ENCODE measurements at regions not wholly inside any gene's neighbourhood (a gene's known extent, or its start where the extent isn't known, plus 50 kb on each side); places are given as distances from the start of the nearest gene placed in this dataset.

DNA sequence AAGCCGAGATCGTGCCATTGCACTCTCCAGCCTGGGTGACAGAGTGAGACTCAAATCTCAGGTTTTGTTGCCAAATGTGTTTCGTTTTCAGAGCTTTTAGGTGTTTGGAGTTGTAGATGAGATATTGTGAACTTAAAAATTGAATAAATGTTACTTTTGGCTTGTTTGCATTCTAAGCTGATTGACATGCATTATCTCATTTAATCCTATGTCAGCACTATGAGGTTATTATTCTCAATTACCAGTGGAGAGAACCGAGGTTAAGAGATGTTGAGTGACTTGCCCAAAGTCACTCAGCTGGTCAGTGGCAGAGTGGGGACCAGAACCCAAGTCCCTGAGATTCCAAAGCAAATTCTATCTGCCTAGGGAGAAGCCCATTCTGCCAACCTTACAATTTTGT lies 72.6 kb upstream of the PIM1 start:
- no peak for DNase-seq
- H3K9me3 Mint-ChIP-seq (ENCODE audit: low read depth) = no peaks in the 10 kb centered on the region
- no peaks in the 10 kb centered on the region for H3K36me3 Mint-ChIP-seq
- no peak overlapping the region for H3K4me3 Mint-ChIP-seq
- CTCF ChIA-PET = interaction anchor here (1.4 kb wide), 1 partner anchor 79 kb away, joined by 3 read pairs; no protein-coding TSS in a partner anchor
- peaks cover 29% of the 10 kb centered on the region for H3K4me1 Mint-ChIP-seq
- no peaks in the 10 kb centered on the region for H3K27me3 Mint-ChIP-seq
- no peak for ATAC-seq
- no peak overlapping the region for H3K27ac Mint-ChIP-seq

DNA sequence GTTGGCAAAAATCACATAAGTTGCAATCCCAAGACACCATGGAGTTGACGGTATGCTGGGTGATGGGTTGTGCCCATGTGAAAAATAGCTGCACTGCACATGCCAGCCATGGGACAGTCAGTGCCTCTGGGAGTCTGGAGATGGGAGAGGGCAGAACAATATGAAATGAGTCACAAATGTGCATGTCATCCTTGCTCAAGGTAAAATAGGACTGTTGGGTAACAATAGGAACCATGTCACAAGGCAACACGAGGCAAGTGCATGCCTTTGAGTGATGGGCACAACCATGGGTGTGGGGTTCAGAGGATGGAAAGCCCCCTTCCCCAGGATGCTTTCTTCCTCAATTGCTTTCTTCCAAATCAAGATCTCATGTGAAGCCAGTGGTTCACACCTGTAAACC lies 70.5 kb upstream of the PIM1 start:
- Mint-ChIP-seq H3K9me3 (ENCODE audit: low read depth) (no peaks in the 10 kb centered on the region), H3K27ac (no peak overlapping the region), H3K4me1 (peaks cover 31% of the 10 kb centered on the region), H3K4me3 (no peak overlapping the region), H3K27me3 (no peaks in the 10 kb centered on the region), H3K36me3 (no peaks in the 10 kb centered on the region)
- ATAC-seq (no peak), DNase-seq (no peak)
- CTCF ChIA-PET = interaction anchor here (1.3 kb wide), 1 partner anchor 247 kb away, joined by 3 read pairs; no protein-coding TSS in a partner anchor

GRCh38 chr6:37100745-37101144 lies 69.2 kb upstream of the PIM1 start:
- Mint-ChIP-seq H3K4me1 (peaks cover 38% of the 10 kb centered on the region), H3K36me3 (no peaks in the 10 kb centered on the region), H3K4me3 (no peak overlapping the region), H3K27ac (no peak overlapping the region), H3K9me3 (ENCODE audit: low read depth) (no peaks in the 10 kb centered on the region), H3K27me3 (no peaks in the 10 kb centered on the region)
- DNase-seq (no peak), ATAC-seq (no peak)
- CTCF ChIA-PET = interaction anchor here (1.3 to 2.9 kb wide), 2 partner anchors 49 to 248 kb away, joined by 3 to 21 read pairs; no protein-coding TSS in a partner anchor

DNA sequence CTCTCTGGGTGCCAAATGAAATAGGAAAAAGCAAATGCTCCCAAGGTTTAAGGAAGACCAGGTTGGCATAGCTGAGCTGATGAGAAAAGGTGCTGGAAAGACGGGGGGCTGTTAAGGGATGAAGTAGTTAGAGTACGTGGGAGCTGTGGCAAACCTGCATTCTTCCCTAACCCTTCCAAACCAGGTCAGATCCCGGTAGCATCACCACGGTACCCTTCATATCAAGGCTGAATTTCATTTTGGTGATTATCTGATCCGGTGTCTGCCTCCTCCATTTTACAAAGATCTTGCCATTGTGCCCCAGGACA lies 68.0 kb upstream of the PIM1 start:
- CTCF ChIA-PET = interaction anchor here (0.6 to 2.9 kb wide), 7 partner anchors 9 to 108 kb away, joined by 3 to 21 read pairs (median 4); no protein-coding TSS in a partner anchor
- Mint-ChIP-seq H3K27ac (peak overlapping the region; percentile 72), H3K4me1 (peaks cover 45% of the 10 kb centered on the region), H3K36me3 (no peaks in the 10 kb centered on the region), H3K9me3 (ENCODE audit: low read depth) (no peaks in the 10 kb centered on the region), H3K27me3 (no peaks in the 10 kb centered on the region), H3K4me3 (peak overlapping the region; percentile 16)
- DNase-seq (no peak), ATAC-seq (no peak)

GRCh38 chr6:37102299-37103168 lies 67.4 kb upstream of the PIM1 start:
- Mint-ChIP-seq H3K27me3 (no peaks in the 10 kb centered on the region), H3K4me3 (peak overlapping the region; percentile 65), H3K27ac (peak overlapping the region; percentile 75), H3K9me3 (ENCODE audit: low read depth) (no peaks in the 10 kb centered on the region), H3K4me1 (peaks cover 50% of the 10 kb centered on the region), H3K36me3 (no peaks in the 10 kb centered on the region)
- DNase-seq = peak; percentile 83
- ATAC-seq = peak; percentile 89
- CTCF ChIA-PET = interaction anchor here (0.6 to 2.9 kb wide), 10 partner anchors 8 to 108 kb away, joined by 3 to 21 read pairs (median 4); no protein-coding TSS in a partner anchor

DNA sequence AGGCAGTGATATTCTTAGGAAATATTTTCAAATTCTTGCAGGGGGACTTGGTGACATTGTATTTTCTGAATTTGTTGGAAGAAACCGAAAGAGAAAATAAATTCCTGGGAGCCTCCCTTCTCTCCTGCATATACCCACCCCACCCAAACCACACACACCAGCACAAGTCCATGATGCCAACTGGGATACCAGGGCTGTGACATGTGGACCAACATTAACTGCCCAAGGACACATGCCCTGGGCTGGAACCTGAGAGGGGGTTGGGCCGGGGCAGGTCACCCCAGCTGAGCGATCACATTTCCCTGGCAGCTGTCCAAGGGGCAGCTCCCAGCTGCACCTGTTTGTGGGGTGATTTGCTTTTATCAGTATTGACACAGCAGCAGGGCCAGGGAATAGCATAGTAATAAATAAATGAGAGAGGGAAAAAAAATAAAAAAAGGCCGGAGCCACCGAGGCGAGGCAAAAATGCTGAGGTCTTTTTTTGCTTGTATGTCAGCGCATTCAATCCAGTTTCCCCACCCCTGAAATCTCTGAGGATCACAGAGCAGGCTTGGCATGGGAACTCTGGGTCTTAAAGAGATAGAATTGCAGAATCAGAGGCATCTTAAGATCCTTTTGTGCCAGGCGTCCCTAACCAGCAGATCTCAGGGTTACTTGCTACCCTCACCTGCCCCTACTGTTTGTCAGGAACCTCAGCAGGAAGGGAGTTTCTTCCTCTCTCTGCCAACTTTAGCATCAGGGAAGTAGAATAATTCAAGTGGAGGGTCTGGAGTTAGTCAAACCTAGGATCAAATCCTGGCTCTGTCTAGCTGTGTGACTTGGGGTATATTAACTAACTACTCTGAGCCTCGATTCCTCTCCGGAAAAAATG lies 66.5 kb upstream of the PIM1 start:
- peak overlapping the region; percentile 65 for H3K4me3 Mint-ChIP-seq
- ATAC-seq = no peak
- CTCF ChIA-PET = interaction anchor here (0.8 to 2.9 kb wide), 7 partner anchors 7 to 86 kb away, joined by 3 to 21 read pairs (median 4); no protein-coding TSS in a partner anchor

DNA sequence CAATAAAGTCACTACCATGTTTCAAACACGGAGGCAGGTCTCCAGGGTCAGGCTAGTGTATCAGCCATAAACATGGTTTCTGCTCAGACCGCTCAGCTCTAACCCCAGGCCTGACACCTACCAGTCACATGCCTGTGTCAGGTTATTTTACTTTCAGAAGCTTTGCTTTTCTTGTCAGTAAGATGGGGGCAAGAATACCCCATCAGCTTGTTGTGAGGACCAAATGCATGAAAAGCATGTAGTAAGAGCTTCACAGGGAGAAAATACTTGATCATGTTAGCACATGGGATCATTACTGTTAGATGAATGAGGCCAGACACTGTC lies 65.2 kb upstream of the PIM1 start:
- no peak overlapping the region for H3K27ac Mint-ChIP-seq
- no peak overlapping the region for H3K4me3 Mint-ChIP-seq
- no peaks in the 10 kb centered on the region for H3K9me3 Mint-ChIP-seq (ENCODE audit: low read depth)
- peaks cover 62% of the 10 kb centered on the region for H3K4me1 Mint-ChIP-seq
- DNase-seq = no peak
- CTCF ChIA-PET = interaction anchor here (1.1 to 2.1 kb wide), 4 partner anchors 9 to 83 kb away, joined by 3 to 10 read pairs (median 6); no protein-coding TSS in a partner anchor
- no peak for ATAC-seq
- no peaks in the 10 kb centered on the region for H3K36me3 Mint-ChIP-seq
- H3K27me3 Mint-ChIP-seq = no peaks in the 10 kb centered on the region

More for the DNA sequence above, 66.5 kb upstream of the PIM1 start:
- H3K27ac Mint-ChIP-seq = peak overlapping the region; percentile 75
- H3K9me3 Mint-ChIP-seq (ENCODE audit: low read depth) = no peaks in the 10 kb centered on the region
- no peak for DNase-seq
- peaks cover 50% of the 10 kb centered on the region for H3K4me1 Mint-ChIP-seq
- no peaks in the 10 kb centered on the region for H3K36me3 Mint-ChIP-seq
- no peaks in the 10 kb centered on the region for H3K27me3 Mint-ChIP-seq

- Mint-ChIP-seq H3K27ac (peak overlapping the region; percentile 50), H3K4me3 (no peak overlapping the region), H3K4me1 (peaks cover 68% of the 10 kb centered on the region), H3K9me3 (ENCODE audit: low read depth) (no peaks in the 10 kb centered on the region), H3K36me3 (no peaks in the 10 kb centered on the region), H3K27me3 (no peaks in the 10 kb centered on the region)
- CTCF ChIA-PET = interaction anchor here (1.1 to 2.1 kb wide), 4 partner anchors 9 to 84 kb away, joined by 3 to 10 read pairs (median 6); no protein-coding TSS in a partner anchor
- DNase-seq (no peak), ATAC-seq (no peak)
Measured at GRCh38 chr6:37105148-37106050, 64.6 kb upstream of the PIM1 start.

GRCh38 chr6:37106051-37106363 lies 63.9 kb upstream of the PIM1 start:
- Mint-ChIP-seq H3K4me3 (no peak overlapping the region), H3K4me1 (peaks cover 72% of the 10 kb centered on the region), H3K27me3 (no peaks in the 10 kb centered on the region), H3K9me3 (ENCODE audit: low read depth) (no peaks in the 10 kb centered on the region), H3K36me3 (no peaks in the 10 kb centered on the region), H3K27ac (no peak overlapping the region)
- no peak for ATAC-seq
- no peak for DNase-seq
- CTCF ChIA-PET = interaction anchor here (1.4 to 2.1 kb wide), 3 partner anchors 22 to 84 kb away, joined by 3 to 10 read pairs (median 4); no protein-coding TSS in a partner anchor

DNA sequence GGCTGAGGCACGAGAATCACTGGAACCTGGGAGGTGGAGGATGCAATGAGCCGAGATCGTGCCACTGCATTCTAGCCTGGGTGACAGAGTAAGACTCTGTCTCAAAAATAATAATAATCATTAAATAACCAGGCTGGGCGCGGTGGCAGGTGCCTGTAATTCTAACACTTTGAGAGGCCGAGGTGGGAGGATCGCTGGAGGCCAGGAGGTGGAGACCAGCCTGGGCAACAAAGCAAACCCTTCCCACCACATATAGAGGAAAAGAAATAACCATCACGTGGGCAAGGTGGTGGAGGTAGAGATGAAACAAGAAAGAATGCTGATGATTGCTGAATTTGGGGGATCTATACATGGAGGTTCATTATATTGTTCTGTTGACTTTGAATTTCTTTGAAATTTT lies 63.4 kb upstream of the PIM1 start:
- ATAC-seq (no peak), DNase-seq (no peak)
- no peak overlapping the region for H3K27ac Mint-ChIP-seq
- H3K9me3 Mint-ChIP-seq (ENCODE audit: low read depth) = no peaks in the 10 kb centered on the region
- no peak overlapping the region for H3K4me3 Mint-ChIP-seq
- H3K4me1 Mint-ChIP-seq = peaks cover 76% of the 10 kb centered on the region
- no peaks in the 10 kb centered on the region for H3K36me3 Mint-ChIP-seq
- no peaks in the 10 kb centered on the region for H3K27me3 Mint-ChIP-seq
- CTCF ChIA-PET = no interaction called here

DNA sequence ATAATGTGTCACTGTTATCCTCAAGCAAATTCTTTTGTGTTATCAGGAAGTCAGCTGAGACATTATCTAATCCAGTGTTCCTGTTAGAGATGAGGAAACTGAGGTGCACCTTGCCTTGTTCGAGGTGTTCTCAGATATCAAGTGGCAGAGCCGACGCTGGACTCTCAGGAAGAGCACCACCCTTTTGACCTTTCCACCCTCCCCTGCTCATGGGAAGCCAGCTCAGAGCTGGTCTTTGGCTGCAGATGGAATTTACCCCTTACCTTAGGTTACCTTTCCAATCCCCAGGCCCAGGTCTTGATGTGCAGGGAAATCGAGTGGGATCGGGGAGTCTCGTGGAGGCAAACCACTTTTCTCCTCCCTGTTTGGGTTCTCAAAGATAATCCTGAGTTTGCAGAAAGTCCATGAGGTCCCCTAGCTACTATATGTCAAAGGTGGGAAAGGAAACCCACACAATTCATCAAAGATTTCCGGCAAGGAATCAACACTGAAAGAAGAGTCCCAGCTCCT lies 62.9 kb upstream of the PIM1 start:
- CTCF ChIA-PET = no interaction called here

DNA sequence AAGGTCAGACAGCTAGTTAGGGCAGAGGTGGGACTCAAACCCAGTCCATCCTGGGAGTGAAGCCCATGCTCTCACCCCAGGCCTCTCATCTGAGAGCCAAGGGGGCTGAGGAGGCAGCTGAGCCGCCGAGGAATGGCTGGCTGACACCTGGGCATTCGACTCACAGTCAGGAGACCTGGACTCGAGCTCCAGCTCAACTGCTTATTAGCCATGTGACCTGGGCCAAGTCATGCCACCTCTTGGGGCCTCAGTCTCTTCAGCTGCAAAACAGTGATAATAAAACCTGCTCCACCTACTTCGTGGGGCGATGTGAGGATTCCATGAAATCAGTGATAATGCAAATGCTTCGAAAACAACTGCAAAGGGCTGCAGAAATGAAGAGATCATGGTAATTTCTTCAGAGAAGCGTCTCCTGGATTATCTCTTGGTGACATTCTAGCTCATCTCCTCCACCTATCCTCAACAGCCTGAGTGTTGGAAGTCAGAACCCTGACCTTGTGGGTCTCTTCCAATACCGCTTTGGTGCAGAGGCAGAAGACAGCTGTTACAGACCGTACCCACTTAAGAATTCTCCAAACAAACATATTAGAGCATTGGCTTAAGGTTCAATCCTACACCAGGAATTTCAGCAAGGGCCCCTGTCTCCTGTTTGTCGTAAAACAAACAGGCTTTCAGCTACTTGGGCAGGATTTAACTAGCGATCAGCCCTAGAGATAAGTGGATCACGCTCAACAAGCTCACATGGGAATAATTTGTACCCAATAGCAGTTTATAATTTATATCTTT lies 60.0 kb upstream of the PIM1 start:
- peak overlapping the region; percentile 81 for H3K27ac Mint-ChIP-seq

More for the DNA sequence above, 62.9 kb upstream of the PIM1 start:
- Mint-ChIP-seq H3K4me1 (peaks cover 76% of the 10 kb centered on the region), H3K36me3 (peaks cover under 1% of the 10 kb centered on the region), H3K27me3 (no peaks in the 10 kb centered on the region), H3K9me3 (ENCODE audit: low read depth) (no peaks in the 10 kb centered on the region), H3K4me3 (no peak overlapping the region), H3K27ac (no peak overlapping the region)
- DNase-seq (no peak), ATAC-seq (no peak)

More for the DNA sequence above, 60.0 kb upstream of the PIM1 start:
- Mint-ChIP-seq H3K4me1 (peaks cover 55% of the 10 kb centered on the region), H3K4me3 (peak overlapping the region; percentile 34), H3K36me3 (peaks cover 3% of the 10 kb centered on the region), H3K27me3 (no peaks in the 10 kb centered on the region), H3K9me3 (ENCODE audit: low read depth) (no peaks in the 10 kb centered on the region)
- no peak for ATAC-seq
- no peak for DNase-seq
- CTCF ChIA-PET = interaction anchor here (0.9 to 2.6 kb wide), 12 partner anchors 8 to 224 kb away, joined by 3 to 9 read pairs (median 4); partner anchors contain the start of gene C6orf89
